Common myeloid progenitor, CD34-positive (primary cell): ENCODE measurements at regions not wholly inside any gene's neighbourhood (a gene's known extent, or its start where the extent isn't known, plus 50 kb on each side); places are given as distances from the start of the nearest gene placed in this dataset.
"Not testable (repeated sequence)": the region's sequence is repeated elsewhere in the genome, so short reads cannot be mapped to it uniquely, and the experiment has no call there.

Source experiments
- CTCF ChIA-PET: fragments of 350-600 bp; sonication (Branson Sonifier 250); formaldehyde crosslinking; loops from one replicate; lab custom pipeline; 2021; ENCODE audit warnings: antibody characterized with exemption; lab: Charles Lee
- POLR2A ChIA-PET: fragments of 350-600 bp; sonication (Branson Sonifier 250); formaldehyde crosslinking; loops from one replicate; lab custom pipeline; 2021; ENCODE audit warnings: antibody characterized with exemption; lab: Charles Lee
- DNase-seq, 3 donors: peaks; one replicate each; pipeline versions ENCODE4 v3.0.0 to v3.0.0-alpha.2; 2013
- H3K27ac ChIP-seq, 2 experiments: 1 replicate in 1 of 2; 2 replicates in 1 of 2; pipeline ENCODE4 v1.7.0; 2013; ENCODE audit warnings: inconsistent platforms in 2 of 2, low read length in 2 of 2, mild to moderate bottlenecking in 2 of 2, low read depth in 1 of 2, moderate library complexity in 1 of 2; ENCODE audit not compliant: severe bottlenecking in 2 of 2, insufficient read depth in 1 of 2, poor library complexity in 1 of 2
- H3K27me3 ChIP-seq, 5 experiments: replicated peaks in 2 of 5; 1 replicate in 3 of 5; 2 replicates in 2 of 5; pipeline versions ENCODE4 v1.6.1 to v1.7.0; 2013; ENCODE audit warnings: low read length in 4 of 5, mild to moderate bottlenecking in 2 of 5, moderate library complexity in 2 of 5, inconsistent platforms in 1 of 5; ENCODE audit not compliant: insufficient read depth in 5 of 5, control insufficient read depth in 4 of 5
- H3K36me3 ChIP-seq, 4 experiments: 1 replicate in 2 of 4; 2 replicates in 2 of 4; pipeline versions ENCODE4 v1.6.1 to v1.7.0; 2013; ENCODE audit warnings: low read length in 3 of 4, control low read depth in 1 of 4, mild to moderate bottlenecking in 1 of 4; ENCODE audit not compliant: control insufficient read depth in 4 of 4, insufficient read depth in 4 of 4
- H3K4me1 ChIP-seq, 4 experiments: 1 replicate in 3 of 4; 2 replicates in 1 of 4; pipeline versions ENCODE4 v1.6.1 to v1.7.1; 2013; ENCODE audit warnings: low read length in 3 of 4, mild to moderate bottlenecking in 3 of 4, control low read depth in 1 of 4, inconsistent platforms in 1 of 4, moderate library complexity in 1 of 4; ENCODE audit not compliant: control insufficient read depth in 4 of 4, insufficient read depth in 4 of 4; ENCODE audit errors: control extremely low read depth in 1 of 4
- H3K4me3 ChIP-seq, 7 experiments: 1 replicate in 4 of 7; 2 replicates in 3 of 7; pipeline versions ENCODE4 v1.5.1 to v1.7.0; 2013; ENCODE audit warnings: mild to moderate bottlenecking in 7 of 7, low read length in 6 of 7, moderate library complexity in 6 of 7, inconsistent platforms in 2 of 7, low read depth in 2 of 7, control low read depth in 1 of 7; ENCODE audit not compliant: insufficient read depth in 4 of 7, control insufficient read depth in 1 of 7; ENCODE audit errors: extremely low read depth in 1 of 7
- H3K9me3 ChIP-seq, 5 experiments: 1 replicate in 4 of 5; 2 replicates in 1 of 5; pipeline versions ENCODE4 v1.6.1 to v1.7.1; 2013; ENCODE audit warnings: low read length in 4 of 5, mild to moderate bottlenecking in 2 of 5, inconsistent platforms in 1 of 5, low read depth in 1 of 5, moderate library complexity in 1 of 5; ENCODE audit not compliant: control insufficient read depth in 4 of 5, insufficient read depth in 2 of 5; ENCODE audit errors: control extremely low read depth in 1 of 5
- WGBS: methylation state at CpG from one replicate; pipeline ENCODE4 v1.1.5; 2013; ENCODE audit not compliant: insufficient coverage; 5-methylcytosine and 5-hydroxymethylcytosine counted together

DNA sequence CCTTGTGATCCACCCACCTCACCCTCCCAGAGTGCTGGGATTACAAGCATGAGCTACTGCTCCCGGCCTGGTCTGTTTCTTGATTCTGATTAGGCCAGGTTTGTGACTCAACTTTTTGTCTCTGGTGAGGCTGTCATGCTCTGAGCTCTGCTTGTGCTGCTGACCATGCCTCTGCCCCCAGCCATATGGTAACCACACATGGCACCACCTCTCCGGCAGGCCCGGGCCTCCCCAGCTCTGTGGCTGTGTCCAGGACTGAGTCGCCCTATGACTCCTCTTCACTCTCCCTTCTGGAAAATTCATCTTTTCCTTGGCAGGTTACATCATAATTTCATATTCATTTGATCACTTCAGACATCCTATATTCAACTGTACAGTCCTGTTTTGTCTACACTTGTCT, 172.3 kb downstream of the TP53TG3F start:
- H3K9me3 ChIP-seq, H3K4me3 ChIP-seq: not testable (repeated sequence)

GRCh38 chr16:33634057-33634456, 174.6 kb downstream of the TP53TG3F start:
- H3K27me3 ChIP-seq, H3K27ac ChIP-seq, CTCF ChIA-PET, POLR2A ChIA-PET, H3K4me3 ChIP-seq, DNase-seq, H3K36me3 ChIP-seq, H3K4me1 ChIP-seq, H3K9me3 ChIP-seq: not testable (repeated sequence)
- whole genome bisulfite sequencing: no CpG with 5 or more reads among the region's 3 CpGs

More for the DNA sequence above, 172.3 kb downstream of the TP53TG3F start:
- 96% methylated on average over 3 of the region's 4 CpGs for WGBS
- POLR2A ChIA-PET: interaction anchor here (0.7 kb wide), 1 partner anchor 19 kb away, joined by 3 read pairs; no protein-coding TSS in a partner anchor
- H3K27me3 ChIP-seq, H3K4me1 ChIP-seq, DNase-seq, CTCF ChIA-PET, H3K27ac ChIP-seq, H3K36me3 ChIP-seq: not testable (repeated sequence)

DNA sequence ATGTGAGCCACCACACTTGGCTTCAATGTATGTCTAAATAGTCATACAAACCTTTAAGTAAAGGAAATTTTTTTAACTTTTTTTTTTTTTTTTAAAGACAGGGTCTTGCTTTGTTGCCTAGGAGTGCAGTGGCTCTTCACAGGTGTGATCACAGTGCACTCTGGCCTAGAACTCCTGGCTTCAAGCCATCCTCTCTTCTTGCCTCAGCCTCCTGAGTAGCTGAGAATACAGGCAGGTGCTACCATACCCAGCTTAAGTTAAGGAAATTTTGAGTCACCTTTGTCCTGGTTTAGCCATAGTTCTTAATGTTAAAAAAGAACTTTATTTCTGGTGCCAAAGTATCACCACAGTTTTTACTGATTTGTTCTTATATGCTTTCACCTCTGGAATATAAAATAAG, 177.3 kb downstream of the TP53TG3F start:
- H3K36me3 ChIP-seq, H3K9me3 ChIP-seq, H3K4me1 ChIP-seq, POLR2A ChIA-PET, H3K27ac ChIP-seq, DNase-seq, H3K4me3 ChIP-seq, CTCF ChIA-PET, H3K27me3 ChIP-seq: not testable (repeated sequence)

DNA sequence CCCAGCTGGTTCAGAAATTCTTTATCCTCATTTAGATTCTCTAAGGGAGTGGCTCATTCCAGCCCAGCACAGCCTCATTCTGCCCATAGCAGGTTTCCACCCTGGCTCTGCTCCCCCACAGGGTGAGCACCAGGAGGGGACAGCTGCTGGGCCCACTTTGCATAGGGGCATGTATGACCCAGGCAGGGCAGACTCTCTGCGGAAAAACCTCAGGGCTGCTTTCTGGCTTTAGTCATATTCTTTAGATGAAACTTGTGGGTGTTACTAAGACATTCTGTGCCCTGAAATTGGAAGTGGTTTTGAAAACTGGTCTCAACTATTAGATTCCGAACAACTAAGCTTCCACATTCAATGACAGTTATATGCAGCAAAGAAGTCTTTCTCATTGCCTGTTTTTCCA, 183.9 kb downstream of the TP53TG3F start:
- H3K4me3 ChIP-seq, CTCF ChIA-PET, H3K27me3 ChIP-seq, H3K27ac ChIP-seq, H3K9me3 ChIP-seq, POLR2A ChIA-PET, H3K36me3 ChIP-seq, H3K4me1 ChIP-seq, DNase-seq: not testable (repeated sequence)
- WGBS: no CpG with 5 or more reads among the region's 2 CpGs

DNA sequence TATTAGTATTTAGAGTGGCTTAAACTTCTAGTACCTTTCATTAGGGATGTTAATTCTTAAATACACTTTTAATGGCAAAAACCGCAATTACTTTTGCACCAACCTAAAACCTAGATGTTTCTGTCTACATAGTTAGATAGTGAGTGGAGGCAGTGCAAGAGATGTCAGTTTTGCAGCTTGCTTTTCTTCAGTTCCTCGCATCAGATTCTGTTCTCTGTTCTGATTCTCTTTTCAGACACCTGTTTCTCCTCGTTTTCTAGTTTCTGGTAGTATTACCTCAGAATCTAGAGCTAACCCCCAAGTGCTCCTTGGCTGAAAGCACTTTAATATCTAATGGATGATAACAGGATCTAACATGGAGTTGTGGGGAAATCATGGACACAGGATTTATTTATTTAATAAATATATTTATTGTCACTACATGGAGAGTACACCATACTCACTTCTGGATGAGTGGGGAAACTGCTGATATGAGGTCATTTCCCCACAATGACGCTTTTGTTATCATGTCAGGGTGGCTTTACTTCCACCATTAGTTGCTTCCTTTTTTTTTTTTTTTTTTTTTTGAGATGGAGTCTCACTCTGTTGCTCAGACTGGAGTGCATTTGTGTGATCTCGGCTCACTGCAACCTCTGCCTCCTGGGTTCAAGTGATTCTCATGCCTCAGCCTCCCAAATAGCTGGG, 184.4 kb downstream of the TP53TG3F start:
- DNase-seq, H3K27me3 ChIP-seq, H3K27ac ChIP-seq, CTCF ChIA-PET, H3K4me3 ChIP-seq, POLR2A ChIA-PET, H3K4me1 ChIP-seq, H3K9me3 ChIP-seq, H3K36me3 ChIP-seq: not testable (repeated sequence)
- WGBS: no CpG with 5 or more reads among the region's 5 CpGs

GRCh38 chr16:33646386-33646785, 187.0 kb downstream of the TP53TG3F start:
- POLR2A ChIA-PET, H3K27ac ChIP-seq, H3K4me1 ChIP-seq, H3K36me3 ChIP-seq, CTCF ChIA-PET, H3K27me3 ChIP-seq, H3K4me3 ChIP-seq, H3K9me3 ChIP-seq: not testable (repeated sequence)
- no CpG with 5 or more reads among the region's 2 CpGs for WGBS
- peak in 1 of 3 donors; percentile 1 for DNase-seq

DNA sequence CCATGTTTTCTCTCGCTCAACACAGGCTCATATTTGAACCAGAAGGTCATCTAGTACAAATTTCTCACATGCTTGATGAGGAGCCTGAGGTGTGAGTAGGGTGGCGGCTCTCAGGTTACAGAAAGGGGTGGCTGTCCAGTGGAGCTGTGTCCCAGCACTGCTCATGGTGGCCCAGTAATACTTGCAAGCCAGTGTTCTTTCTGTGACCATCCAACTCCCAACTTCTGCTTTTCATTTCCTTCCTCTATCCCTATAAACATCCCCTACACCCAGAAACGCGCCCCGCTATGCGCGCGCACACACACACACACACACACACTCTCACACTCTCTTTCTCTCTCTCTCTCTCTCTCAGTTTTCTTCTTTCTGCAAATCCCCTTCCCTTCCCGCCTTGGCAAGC, 196.3 kb downstream of the TP53TG3F start:
- POLR2A ChIA-PET, DNase-seq, H3K27me3 ChIP-seq, H3K27ac ChIP-seq, H3K36me3 ChIP-seq, H3K4me3 ChIP-seq, H3K4me1 ChIP-seq, H3K9me3 ChIP-seq: not testable (repeated sequence)
- CTCF ChIA-PET: interaction anchor here (0.6 kb wide), 1 partner anchor 30 kb away, joined by 3 read pairs; no protein-coding TSS in a partner anchor
- WGBS: no CpG with 5 or more reads among the region's 9 CpGs
